ENCODE measurements at regions not wholly inside any gene's neighbourhood (a gene's known extent, or its start where the extent isn't known, plus 50 kb on each side); places are given as distances from the start of the nearest gene placed in this dataset.

DNA sequence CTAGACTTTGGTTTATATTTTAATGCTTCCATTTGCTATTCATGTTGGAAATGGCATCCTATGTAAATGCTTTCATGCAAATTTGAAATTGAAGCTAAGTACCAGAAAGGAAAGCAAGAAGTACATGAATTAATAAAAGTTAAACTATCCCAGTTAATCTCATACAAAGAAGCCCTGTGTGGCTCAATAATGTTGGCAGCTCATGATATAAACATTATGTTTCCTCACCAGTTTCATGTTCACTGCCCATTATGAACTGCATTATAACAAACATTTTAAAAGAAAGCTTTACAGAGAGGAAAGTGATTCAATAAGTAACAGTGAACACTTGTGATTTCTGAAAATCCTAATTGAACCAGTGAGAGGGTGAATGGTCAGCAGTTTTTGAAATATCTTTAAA is 62.9 kb upstream of the ROBO2 start:
- no peaks in the 10 kb centered on the region for H3K4me1 ChIP-seq (ENCODE audit: insufficient read depth, low read length, poor library complexity, severe bottlenecking)
- H3K36me3 ChIP-seq (ENCODE audit: insufficient read depth, low read length) = no peaks in the 10 kb centered on the region
- H4K20me1 ChIP-seq (ENCODE audit: insufficient read depth, low read length) = no peaks in the 10 kb centered on the region
- no peaks in the 10 kb centered on the region for H3K9me3 ChIP-seq (ENCODE audit: low read length)
- CTCF ChIA-PET (ENCODE audit: unreplicated experiment) = no interaction called here
- no peak overlapping the region for H3K4me3 ChIP-seq (ENCODE audit: low read depth, low read length, poor library complexity, severe bottlenecking)
- POLR2A ChIA-PET = interaction anchor here (0.7 kb wide), 1 partner anchor 9 kb away, joined by 4 read pairs; no protein-coding TSS in a partner anchor
- no peak overlapping the region for H2AFZ ChIP-seq (ENCODE audit: low read length)
- TF ChIP-seq EZH2phosphoT487 (IDR thresholded peaks at IDR 0.05; ENCODE audit: borderline replicate concordance, low read depth, low read length) = no peak
- TF ChIP-seq, protein P1, sequence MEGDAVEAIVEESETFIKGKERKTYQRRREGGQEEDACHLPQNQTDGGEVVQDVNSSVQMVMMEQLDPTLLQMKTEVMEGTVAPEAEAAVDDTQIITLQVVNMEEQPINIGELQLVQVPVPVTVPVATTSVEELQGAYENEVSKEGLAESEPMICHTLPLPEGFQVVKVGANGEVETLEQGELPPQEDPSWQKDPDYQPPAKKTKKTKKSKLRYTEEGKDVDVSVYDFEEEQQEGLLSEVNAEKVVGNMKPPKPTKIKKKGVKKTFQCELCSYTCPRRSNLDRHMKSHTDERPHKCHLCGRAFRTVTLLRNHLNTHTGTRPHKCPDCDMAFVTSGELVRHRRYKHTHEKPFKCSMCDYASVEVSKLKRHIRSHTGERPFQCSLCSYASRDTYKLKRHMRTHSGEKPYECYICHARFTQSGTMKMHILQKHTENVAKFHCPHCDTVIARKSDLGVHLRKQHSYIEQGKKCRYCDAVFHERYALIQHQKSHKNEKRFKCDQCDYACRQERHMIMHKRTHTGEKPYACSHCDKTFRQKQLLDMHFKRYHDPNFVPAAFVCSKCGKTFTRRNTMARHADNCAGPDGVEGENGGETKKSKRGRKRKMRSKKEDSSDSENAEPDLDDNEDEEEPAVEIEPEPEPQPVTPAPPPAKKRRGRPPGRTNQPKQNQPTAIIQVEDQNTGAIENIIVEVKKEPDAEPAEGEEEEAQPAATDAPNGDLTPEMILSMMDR (conservative IDR thresholded peaks at IDR 0.05; ENCODE audit: low read length) = no peak
- no peak overlapping the region for H3K4me2 ChIP-seq (ENCODE audit: low read length)
- H3K9me2 ChIP-seq (ENCODE audit: insufficient read depth, low read length) = no peaks in the 10 kb centered on the region
- H3K79me2 ChIP-seq (ENCODE audit: insufficient read depth, low read depth, low read length) = no peaks in the 10 kb centered on the region
- H3K27ac ChIP-seq (ENCODE audit: low read depth, low read length, poor library complexity, severe bottlenecking) = no peak overlapping the region
- no peak for DNase-seq (ENCODE audit: low spot score)
- intact Hi-C loops (cut with micrococcal nuclease; ENCODE audit: unreplicated experiment) = loop anchor here (5.0 to 10.0 kb wide), 2 partner anchors 62 to 190 kb away; no protein-coding TSS in a partner anchor
- no TSS peak for BruUV-seq (replicated peaks)

DNA sequence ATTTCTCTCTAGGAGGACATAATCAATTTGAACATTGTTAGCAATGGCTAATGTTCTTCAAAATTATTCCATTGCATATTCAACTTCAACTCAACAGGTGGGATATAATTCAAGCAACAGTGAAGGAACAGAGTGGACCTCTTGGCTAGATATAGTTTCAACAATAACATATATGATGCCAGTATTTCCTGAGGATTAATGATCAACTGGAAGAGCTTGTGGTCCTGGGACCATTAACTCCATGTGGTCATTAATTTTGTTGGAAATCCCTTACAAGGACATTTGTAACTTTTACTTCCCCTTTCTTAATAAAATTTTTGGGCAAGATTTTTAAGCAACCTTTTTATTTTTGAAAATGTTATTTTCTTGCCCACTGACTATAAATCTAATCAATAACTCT is 54.3 kb upstream of the ROBO2 start:
- no peak for DNase-seq (ENCODE audit: low spot score)
- no peaks in the 10 kb centered on the region for H3K4me1 ChIP-seq (ENCODE audit: insufficient read depth, low read length, poor library complexity, severe bottlenecking)
- no peaks in the 10 kb centered on the region for H3K36me3 ChIP-seq (ENCODE audit: insufficient read depth, low read length)
- no peak overlapping the region for H2AFZ ChIP-seq (ENCODE audit: low read length)
- no peak overlapping the region for H3K4me3 ChIP-seq (ENCODE audit: low read depth, low read length, poor library complexity, severe bottlenecking)
- H3K4me2 ChIP-seq (ENCODE audit: low read length) = no peak overlapping the region
- H4K20me1 ChIP-seq (ENCODE audit: insufficient read depth, low read length) = no peaks in the 10 kb centered on the region
- CTCF ChIA-PET (ENCODE audit: unreplicated experiment) = no interaction called here
- no TSS peak for BruUV-seq (replicated peaks)
- intact Hi-C loops (cut with micrococcal nuclease; ENCODE audit: unreplicated experiment) = no loop called here
- no peak for TF ChIP-seq EZH2phosphoT487 (IDR thresholded peaks at IDR 0.05; ENCODE audit: borderline replicate concordance, low read depth, low read length)
- TF ChIP-seq, protein P1 (conservative IDR thresholded peaks at IDR 0.05; ENCODE audit: low read length) = no peak
- no peak overlapping the region for H3K27ac ChIP-seq (ENCODE audit: low read depth, low read length, poor library complexity, severe bottlenecking)
- H3K9me3 ChIP-seq (ENCODE audit: low read length) = no peaks in the 10 kb centered on the region
- H3K79me2 ChIP-seq (ENCODE audit: insufficient read depth, low read depth, low read length) = no peaks in the 10 kb centered on the region
- H3K9me2 ChIP-seq (ENCODE audit: insufficient read depth, low read length) = no peaks in the 10 kb centered on the region
- POLR2A ChIA-PET = interaction anchor here (0.5 kb wide), 1 partner anchor 9 kb away, joined by 4 read pairs; no protein-coding TSS in a partner anchor

DNA sequence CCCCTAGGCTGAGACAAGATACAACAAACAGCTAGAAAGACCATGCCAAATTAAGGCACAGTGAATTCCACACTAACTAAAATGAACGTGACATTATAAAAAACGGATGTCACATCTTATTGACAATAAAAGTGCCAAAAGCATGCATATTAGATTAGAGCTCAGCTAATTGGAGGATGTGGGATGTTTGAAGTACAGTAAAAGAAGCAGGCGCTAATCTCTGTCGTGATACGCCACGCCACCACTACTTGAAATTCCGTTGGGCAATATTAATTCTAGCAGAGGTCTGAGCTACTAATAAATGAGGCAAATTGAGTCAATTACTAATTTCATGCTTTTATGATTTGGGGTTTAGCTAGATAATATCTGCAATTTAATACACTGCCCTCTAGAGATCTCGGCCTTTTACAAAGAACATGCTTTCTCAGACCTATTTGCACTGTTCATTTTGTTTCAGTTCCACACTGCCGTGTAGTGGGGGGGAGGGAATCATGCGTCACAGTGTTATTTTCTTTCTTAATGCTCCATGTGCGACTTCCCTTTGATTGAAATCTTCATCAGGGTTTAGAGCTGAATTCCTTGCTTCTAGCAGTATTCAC is 52.9 kb upstream of the ROBO2 start:
- DNase-seq (ENCODE audit: low spot score) = no peak
- no peaks in the 10 kb centered on the region for H3K9me2 ChIP-seq (ENCODE audit: insufficient read depth, low read length)
- ChIA-PET CTCF (ENCODE audit: unreplicated experiment) (no interaction called here), POLR2A (no interaction called here)
- no peaks in the 10 kb centered on the region for H3K36me3 ChIP-seq (ENCODE audit: insufficient read depth, low read length)
- H3K9me3 ChIP-seq (ENCODE audit: low read length) = no peaks in the 10 kb centered on the region
- H3K4me2 ChIP-seq (ENCODE audit: low read length) = no peak overlapping the region
- intact Hi-C loops (cut with micrococcal nuclease; ENCODE audit: unreplicated experiment) = no loop called here
- no peak overlapping the region for H3K4me3 ChIP-seq (ENCODE audit: low read depth, low read length, poor library complexity, severe bottlenecking)
- no peaks in the 10 kb centered on the region for H3K4me1 ChIP-seq (ENCODE audit: insufficient read depth, low read length, poor library complexity, severe bottlenecking)
- TF ChIP-seq EZH2phosphoT487 (IDR thresholded peaks at IDR 0.05; ENCODE audit: borderline replicate concordance, low read depth, low read length) = no peak
- TF ChIP-seq, protein P1 (conservative IDR thresholded peaks at IDR 0.05; ENCODE audit: low read length) = no peak
- H4K20me1 ChIP-seq (ENCODE audit: insufficient read depth, low read length) = no peaks in the 10 kb centered on the region
- H3K79me2 ChIP-seq (ENCODE audit: insufficient read depth, low read depth, low read length) = no peaks in the 10 kb centered on the region
- no peak overlapping the region for H3K27ac ChIP-seq (ENCODE audit: low read depth, low read length, poor library complexity, severe bottlenecking)
- H2AFZ ChIP-seq (ENCODE audit: low read length) = no peak overlapping the region
- BruUV-seq (replicated peaks) = no TSS peak
